Hepatocyte (in vitro differentiated cells): ENCODE measurements at regions not wholly inside any gene's neighbourhood (a gene's known extent, or its start where the extent isn't known, plus 50 kb on each side); places are given as distances from the start of the nearest gene placed in this dataset.

ENCODE experiments used
- EZH2 ChIP-seq: fragments of 200-600 bp; sonication (generic); IDR thresholded peaks from 2 replicates; pipeline ENCODE4 v1.6.1; 2016; ENCODE audit warnings: antibody characterized with exemption, mild to moderate bottlenecking, borderline replicate concordance
- EZH2phosphoT487 ChIP-seq: fragments of 200-600 bp; sonication (generic); IDR thresholded peaks from one replicate; pipeline ENCODE4 v1.6.1; 2018; ENCODE audit warnings: antibody characterized with exemption, mild to moderate bottlenecking, low read depth, moderate library complexity; ENCODE audit not compliant: unreplicated experiment, severe bottlenecking
- TF ChIP-seq, protein P1 (sequence below): fragments of 200-600 bp; sonication (generic); IDR thresholded peaks from 2 replicates; pipeline ENCODE4 v1.5.1; 2016; ENCODE audit warnings: antibody characterized with exemption, mild to moderate bottlenecking; ENCODE audit not compliant: poor library complexity

DNA sequence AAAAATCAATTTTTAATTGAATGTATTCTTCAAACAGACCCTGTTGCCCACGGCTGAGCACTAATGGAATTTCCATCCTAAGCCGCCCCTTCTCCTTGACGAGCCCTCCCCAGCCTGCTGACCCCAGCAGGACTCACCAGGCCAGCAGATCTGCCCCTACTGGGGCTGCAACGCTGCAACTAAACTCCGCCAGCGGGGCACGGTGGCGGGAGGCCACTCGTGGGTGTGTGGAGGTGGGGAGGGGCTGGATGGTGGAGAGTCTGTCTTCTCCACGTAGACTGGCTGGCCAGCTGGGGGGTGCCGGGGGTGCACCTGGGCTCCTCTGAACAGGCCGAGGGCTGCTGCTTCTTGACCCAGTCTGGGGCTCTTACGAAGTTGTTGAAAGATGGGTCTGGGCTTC, 67.8 kb downstream of the ENGASE start:
- TF ChIP-seq EZH2 (no peak), EZH2phosphoT487 (no peak)
- TF ChIP-seq, protein P1, sequence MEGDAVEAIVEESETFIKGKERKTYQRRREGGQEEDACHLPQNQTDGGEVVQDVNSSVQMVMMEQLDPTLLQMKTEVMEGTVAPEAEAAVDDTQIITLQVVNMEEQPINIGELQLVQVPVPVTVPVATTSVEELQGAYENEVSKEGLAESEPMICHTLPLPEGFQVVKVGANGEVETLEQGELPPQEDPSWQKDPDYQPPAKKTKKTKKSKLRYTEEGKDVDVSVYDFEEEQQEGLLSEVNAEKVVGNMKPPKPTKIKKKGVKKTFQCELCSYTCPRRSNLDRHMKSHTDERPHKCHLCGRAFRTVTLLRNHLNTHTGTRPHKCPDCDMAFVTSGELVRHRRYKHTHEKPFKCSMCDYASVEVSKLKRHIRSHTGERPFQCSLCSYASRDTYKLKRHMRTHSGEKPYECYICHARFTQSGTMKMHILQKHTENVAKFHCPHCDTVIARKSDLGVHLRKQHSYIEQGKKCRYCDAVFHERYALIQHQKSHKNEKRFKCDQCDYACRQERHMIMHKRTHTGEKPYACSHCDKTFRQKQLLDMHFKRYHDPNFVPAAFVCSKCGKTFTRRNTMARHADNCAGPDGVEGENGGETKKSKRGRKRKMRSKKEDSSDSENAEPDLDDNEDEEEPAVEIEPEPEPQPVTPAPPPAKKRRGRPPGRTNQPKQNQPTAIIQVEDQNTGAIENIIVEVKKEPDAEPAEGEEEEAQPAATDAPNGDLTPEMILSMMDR, result no peak
